ENCODE measurements at regions not wholly inside any gene's neighbourhood (a gene's known extent, or its start where the extent isn't known, plus 50 kb on each side); places are given as distances from the start of the nearest gene placed in this dataset.

- DNase-seq: no peak
These were observed 201.7 kb upstream of the ACTBL2 start for GRCh38 chr5:57684299-57684702.

GRCh38 chr5:57683036-57683630 lies 200.5 kb upstream of the ACTBL2 start:
- DNase-seq: no peak

GRCh38 chr5:57681942-57682341 lies 199.3 kb upstream of the ACTBL2 start:
- no peak for DNase-seq

- DNase-seq: no peak
These were observed 198.1 kb upstream of the ACTBL2 start for GRCh38 chr5:57680686-57681085.

- no peak for DNase-seq
These were observed 194.6 kb upstream of the ACTBL2 start for GRCh38 chr5:57677235-57677634.

- no peak for DNase-seq
These were observed 193.8 kb upstream of the ACTBL2 start for GRCh38 chr5:57676222-57677098.

GRCh38 chr5:57675236-57675635 lies 192.6 kb upstream of the ACTBL2 start:
- DNase-seq: no peak

- DNase-seq: no peak
These were observed 188.8 kb upstream of the ACTBL2 start for GRCh38 chr5:57671371-57671770.

GRCh38 chr5:57666582-57666981 lies 184.0 kb upstream of the ACTBL2 start:
- no peak for DNase-seq

- DNase-seq: no peak
These were observed 182.7 kb upstream of the ACTBL2 start for GRCh38 chr5:57665146-57665936.

- no peak for DNase-seq
These were observed 182.1 kb upstream of the ACTBL2 start for GRCh38 chr5:57664700-57665099.

GRCh38 chr5:57663466-57663865 lies 180.9 kb upstream of the ACTBL2 start:
- no peak for DNase-seq

- DNase-seq: no peak
These were observed 180.4 kb upstream of the ACTBL2 start for GRCh38 chr5:57662991-57663390.

GRCh38 chr5:57659886-57660285 lies 177.3 kb upstream of the ACTBL2 start:
- DNase-seq: no peak

- no peak for DNase-seq
These were observed 175.4 kb upstream of the ACTBL2 start for GRCh38 chr5:57658018-57658417.

- DNase-seq: no peak
These were observed 172.6 kb upstream of the ACTBL2 start for GRCh38 chr5:57655228-57655627.

GRCh38 chr5:57653636-57654290 lies 171.2 kb upstream of the ACTBL2 start:
- peak in 24 of 51 donors; percentile 1 to 56 (median 20) for DNase-seq

GRCh38 chr5:57651127-57651526 lies 168.5 kb upstream of the ACTBL2 start:
- no peak for DNase-seq

- DNase-seq: peak in 2 of 51 donors; percentile 7 to 21
These were observed 167.9 kb upstream of the ACTBL2 start for GRCh38 chr5:57650360-57651069.

- DNase-seq: no peak
These were observed 160.1 kb upstream of the ACTBL2 start for GRCh38 chr5:57642698-57643097.

GRCh38 chr5:57642066-57642465 lies 159.5 kb upstream of the ACTBL2 start:
- DNase-seq: no peak

Measured in hypothalamus (tissue), 51 donors.